ENCODE measurements at regions not wholly inside any gene's neighbourhood (a gene's known extent, or its start where the extent isn't known, plus 50 kb on each side); places are given as distances from the start of the nearest gene placed in this dataset.
"Not testable (repeated sequence)": the region's sequence is repeated elsewhere in the genome, so short reads cannot be mapped to it uniquely, and the experiment has no call there.

DNA sequence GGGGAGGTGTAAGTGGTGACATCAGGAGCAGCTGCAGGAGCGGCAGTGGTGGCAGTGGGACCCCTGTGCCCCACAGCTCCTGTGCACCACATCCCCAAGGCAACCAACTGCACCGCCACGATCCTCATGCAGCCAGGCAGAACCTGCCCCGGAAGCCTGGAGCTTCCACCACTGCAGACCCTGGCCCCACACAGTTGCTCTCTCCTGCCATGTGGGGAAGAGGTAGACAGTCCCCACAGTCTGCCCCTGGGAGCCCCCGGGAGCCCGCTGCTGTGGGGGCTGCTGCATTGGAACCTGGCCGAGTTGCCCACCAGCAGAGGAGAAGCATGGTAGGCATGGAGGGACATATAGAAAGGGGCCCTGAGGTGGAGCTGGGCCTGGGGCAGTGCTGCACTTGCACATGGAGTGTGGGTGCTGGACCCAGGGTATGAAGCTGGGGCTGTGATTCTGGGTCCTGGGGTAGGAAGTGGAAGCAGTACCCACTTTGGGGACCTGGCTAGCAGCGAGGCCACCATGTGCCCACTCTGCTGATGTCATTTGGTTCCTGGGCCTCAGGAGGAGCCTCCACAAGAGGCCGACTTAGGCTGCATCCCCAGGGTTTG lies 623.3 kb upstream of the LRRTM4 start:
- DNase-seq (ENCODE audit: low spot score): no peak

GRCh38 chr2:78145997-78146722 lies 624.0 kb upstream of the LRRTM4 start:
- no peak for DNase-seq (ENCODE audit: low spot score)

DNA sequence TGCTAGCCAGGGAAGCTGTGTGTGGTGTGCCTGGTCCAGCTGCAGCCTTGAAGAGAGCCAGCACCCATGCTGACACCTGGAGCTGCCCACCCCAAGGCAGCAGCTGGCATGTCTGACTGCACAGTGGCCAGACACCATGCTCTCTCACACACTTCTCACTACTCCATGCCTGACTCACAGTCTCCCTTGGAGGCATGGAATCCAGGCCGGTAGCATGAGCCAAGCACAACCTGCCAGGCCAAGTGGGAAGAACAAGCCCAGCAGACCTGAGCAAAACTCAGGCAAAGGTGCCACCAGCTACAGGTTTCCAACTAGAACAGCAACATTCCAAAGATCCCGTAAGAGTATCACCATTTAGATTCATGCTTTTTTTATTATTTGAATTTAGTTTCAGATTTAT lies 625.3 kb upstream of the LRRTM4 start:
- DNase-seq (ENCODE audit: low spot score): no peak

DNA sequence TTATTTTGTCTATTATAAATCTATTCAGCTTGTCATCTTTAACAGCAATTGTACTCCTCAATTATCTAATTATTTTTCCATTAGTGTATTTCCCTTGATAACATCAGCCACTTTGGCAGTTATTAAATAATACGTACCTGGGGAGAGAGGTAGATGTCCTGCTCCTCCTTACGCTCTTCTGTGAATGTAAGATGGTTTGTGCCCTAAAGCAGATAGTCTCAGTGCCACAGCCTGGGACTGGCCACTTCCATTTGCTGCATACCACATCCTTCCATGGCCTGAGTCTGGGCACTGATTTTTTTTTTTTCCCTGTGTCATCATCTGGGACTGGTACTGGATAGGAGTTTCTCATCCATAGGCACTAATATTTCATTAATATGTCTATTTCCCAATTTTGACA lies 632.4 kb upstream of the LRRTM4 start:
- DNase-seq (ENCODE audit: low spot score): no peak

GRCh38 chr2:78162202-78162601 lies 640.0 kb upstream of the LRRTM4 start:
- DNase-seq (ENCODE audit: low spot score): no peak

DNA sequence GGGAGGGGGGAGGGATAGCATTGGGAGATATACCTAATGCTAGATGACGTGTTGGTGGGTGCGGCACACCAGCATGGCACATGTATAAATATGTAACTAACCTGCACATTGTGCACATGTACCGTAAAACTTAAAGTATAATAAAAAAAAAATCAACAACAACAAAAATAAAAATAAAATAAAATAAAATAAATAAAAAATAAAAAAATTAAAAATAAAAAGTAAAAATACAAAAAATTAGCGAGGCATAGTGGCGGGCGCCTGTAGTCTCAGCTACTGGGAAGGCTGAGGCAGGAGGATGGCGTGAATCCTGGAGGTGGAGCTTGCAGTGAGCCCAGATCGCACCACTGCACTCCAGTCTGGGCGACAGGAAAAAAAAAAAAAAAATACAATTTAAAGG lies 650.0 kb upstream of the LRRTM4 start:
- not testable (repeated sequence) for DNase-seq (ENCODE audit: low spot score)

- DNase-seq (ENCODE audit: low spot score): no peak
Measured at GRCh38 chr2:78175645-78176044, 653.5 kb upstream of the LRRTM4 start.

DNA sequence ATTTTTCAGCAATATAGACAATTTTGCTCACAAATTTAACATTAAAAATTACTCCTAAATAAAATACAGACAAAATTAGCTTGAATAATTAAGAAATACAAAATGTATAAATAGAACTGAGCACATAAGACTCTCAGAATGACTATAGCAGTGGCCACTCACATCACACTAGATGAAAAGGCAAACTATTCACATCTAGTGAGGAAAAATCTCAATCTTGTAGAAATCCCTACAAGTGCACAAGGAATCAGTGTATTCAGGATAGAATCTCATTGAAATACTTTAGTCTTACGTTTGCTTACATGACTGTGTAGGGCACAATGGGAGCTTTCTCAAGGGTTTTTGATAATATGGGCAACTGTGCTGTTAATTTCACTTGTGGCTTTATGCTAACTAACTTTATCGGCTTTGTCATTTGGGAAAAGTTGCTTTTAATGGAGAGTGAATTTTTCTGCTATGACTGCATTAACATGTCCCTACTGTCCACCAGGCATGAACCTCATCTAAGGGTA lies 678.9 kb upstream of the LRRTM4 start:
- DNase-seq (ENCODE audit: low spot score): no peak

DNA sequence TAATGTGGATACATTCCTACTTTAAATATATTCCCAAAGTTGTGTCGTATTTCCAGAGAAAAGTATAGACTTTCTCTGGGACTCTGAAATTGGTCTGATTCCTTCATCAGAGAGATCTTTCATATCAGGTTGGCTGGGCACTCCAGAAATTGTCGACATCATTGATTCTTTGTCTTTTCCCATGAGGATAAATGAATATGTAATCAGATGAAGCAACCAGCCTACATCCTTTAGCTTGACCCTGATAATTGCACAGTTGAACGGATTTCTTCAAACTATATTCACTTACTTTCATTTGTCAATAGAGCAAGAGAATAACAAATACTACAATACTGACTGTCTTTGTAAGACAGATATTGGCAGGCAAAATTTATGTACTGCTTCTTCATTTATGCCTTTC lies 680.2 kb upstream of the LRRTM4 start:
- no peak for DNase-seq (ENCODE audit: low spot score)

- no peak for DNase-seq (ENCODE audit: low spot score)
Measured at GRCh38 chr2:78202986-78203670, 681.0 kb upstream of the LRRTM4 start.

- no peak for DNase-seq (ENCODE audit: low spot score)
Measured at GRCh38 chr2:78218066-78218465, 695.9 kb upstream of the LRRTM4 start.

GRCh38 chr2:78237704-78238103 lies 715.5 kb upstream of the LRRTM4 start:
- DNase-seq (ENCODE audit: low spot score): no peak

GRCh38 chr2:78245394-78246135 lies 723.4 kb upstream of the LRRTM4 start:
- DNase-seq (ENCODE audit: low spot score): no peak

GRCh38 chr2:78251708-78252107 lies 729.5 kb upstream of the LRRTM4 start:
- DNase-seq (ENCODE audit: low spot score): no peak

- peak; percentile 19 for DNase-seq (ENCODE audit: low spot score)
Measured at GRCh38 chr2:78260861-78261260, 738.7 kb upstream of the LRRTM4 start.

DNA sequence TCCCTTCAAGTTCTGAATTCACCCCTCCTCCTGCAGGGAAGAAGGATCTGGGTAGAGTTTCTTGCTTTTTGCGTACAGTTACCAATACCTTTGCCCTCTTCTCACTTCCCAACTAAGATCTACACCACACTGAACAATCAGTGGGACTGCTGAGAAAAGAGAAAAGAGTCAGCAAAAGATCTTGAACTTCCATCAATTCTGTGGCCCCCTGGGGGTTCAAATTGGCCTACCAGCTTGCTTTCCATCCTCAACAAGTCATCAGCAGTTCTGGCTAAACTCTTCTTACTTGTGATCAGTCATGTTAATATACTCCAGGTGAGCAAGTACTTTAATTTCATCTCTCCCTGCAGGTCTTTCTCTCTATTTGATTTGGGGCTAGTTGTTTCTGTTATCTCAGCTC lies 739.3 kb upstream of the LRRTM4 start:
- DNase-seq (ENCODE audit: low spot score): no peak

GRCh38 chr2:78262089-78262488 lies 739.9 kb upstream of the LRRTM4 start:
- DNase-seq (ENCODE audit: low spot score): not testable (repeated sequence)

DNA sequence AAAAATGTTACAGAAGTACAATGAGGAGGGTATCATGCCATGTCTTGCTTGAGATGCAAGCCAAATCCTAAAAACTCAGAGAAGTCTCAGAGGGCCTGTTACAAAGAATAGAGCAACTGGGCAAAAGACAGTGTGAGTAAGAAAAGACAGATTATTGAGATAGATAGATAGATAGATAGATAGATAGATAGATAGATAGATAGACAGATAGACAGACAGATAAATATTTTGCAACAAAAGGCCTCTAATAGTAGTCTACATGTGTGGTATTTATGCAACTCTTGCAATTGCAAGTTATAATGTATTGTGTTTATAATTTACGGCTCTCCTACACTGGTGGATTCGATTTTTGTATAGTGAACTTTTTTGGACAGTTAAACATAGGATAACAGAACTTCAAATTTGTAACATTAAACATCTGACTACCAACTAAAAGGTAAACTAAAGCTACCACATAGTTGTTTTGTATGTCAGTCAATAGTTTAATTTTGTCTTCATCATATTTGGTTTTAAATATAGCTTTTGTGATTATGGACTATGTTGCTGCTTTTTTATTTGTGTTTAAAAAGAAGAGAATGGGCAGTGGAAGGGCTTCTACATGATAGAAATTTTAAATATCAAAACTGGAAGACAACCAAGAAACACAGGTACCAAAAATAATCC lies 740.7 kb upstream of the LRRTM4 start:
- no peak for DNase-seq (ENCODE audit: low spot score)

GRCh38 chr2:78263571-78263970 lies 741.4 kb upstream of the LRRTM4 start:
- DNase-seq (ENCODE audit: low spot score): no peak

- DNase-seq (ENCODE audit: low spot score): no peak
Measured at GRCh38 chr2:78264130-78264529, 742.0 kb upstream of the LRRTM4 start.

DNA sequence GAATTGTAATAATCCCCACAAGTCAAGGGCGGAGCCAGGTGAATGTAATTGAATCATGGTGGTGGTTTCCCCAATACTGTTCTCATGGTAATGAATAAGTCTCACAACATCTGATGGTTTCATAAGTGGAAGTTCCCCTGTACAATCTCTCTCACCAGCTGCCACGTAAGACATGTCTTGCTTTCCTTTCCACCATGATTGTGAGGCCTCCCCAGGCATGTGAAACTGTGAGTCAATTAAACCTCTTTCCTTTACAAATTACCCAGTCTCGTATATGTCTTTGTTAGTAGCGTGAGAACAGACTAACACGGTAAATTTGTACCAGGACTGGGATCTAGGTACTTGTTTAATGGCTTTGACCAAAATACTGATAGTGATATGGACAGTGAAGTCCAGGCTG lies 744.3 kb upstream of the REG3G start:
- DNase-seq (ENCODE audit: low spot score): no peak
